Posterior cingulate gyrus (tissue), 11 donors: ENCODE measurements at regions not wholly inside any gene's neighbourhood (a gene's known extent, or its start where the extent isn't known, plus 50 kb on each side); places are given as distances from the start of the nearest gene placed in this dataset.

Experiments
- DNase-seq, 10 donors: peaks; one replicate each; pipeline versions ENCODE4 v3.0.0 to v3.0.0-alpha.2; 2020 to 2021; ENCODE audit warnings: mixed read lengths in 3 of 10
- intact Hi-C: fragments of 100-400 bp; cut with DNase I; formaldehyde crosslinking; loops from one replicate; pipeline ENCODE4 v1.15.1; 2023

GRCh38 chr11:42138454-42138853, 679.0 kb upstream of the LRRC4C start:
- DNase-seq = no peak

GRCh38 chr11:42145311-42145710, 685.9 kb upstream of the LRRC4C start:
- intact Hi-C loops = no loop called here
- no peak for DNase-seq

More at GRCh38 chr11:42138454-42138853, 679.0 kb upstream of the LRRC4C start:
- intact Hi-C loops = no loop called here

GRCh38 chr11:42161886-42162285, 702.4 kb upstream of the LRRC4C start:
- no peak for DNase-seq
- intact Hi-C loops = no loop called here

GRCh38 chr11:42169191-42169590, 709.7 kb upstream of the LRRC4C start:
- DNase-seq = no peak
- intact Hi-C loops = no loop called here

- DNase-seq = no peak
- intact Hi-C loops = no loop called here
These were observed 711.1 kb upstream of the LRRC4C start for GRCh38 chr11:42170601-42171000.

GRCh38 chr11:42171046-42171445, 711.6 kb upstream of the LRRC4C start:
- DNase-seq = no peak
- intact Hi-C loops = no loop called here

- no peak for DNase-seq
- intact Hi-C loops = no loop called here
These were observed 713.0 kb upstream of the LRRC4C start for GRCh38 chr11:42172441-42172840.

GRCh38 chr11:42175203-42175602, 715.8 kb upstream of the LRRC4C start:
- intact Hi-C loops = no loop called here

GRCh38 chr11:42179216-42179615, 719.8 kb upstream of the LRRC4C start:
- intact Hi-C loops = no loop called here
- DNase-seq = no peak

More at GRCh38 chr11:42175203-42175602, 715.8 kb upstream of the LRRC4C start:
- DNase-seq = no peak

- no peak for DNase-seq
- intact Hi-C loops = no loop called here
These were observed 736.0 kb upstream of the LRRC4C start for GRCh38 chr11:42195289-42196013.

- intact Hi-C loops = no loop called here
- no peak for DNase-seq
These were observed 740.9 kb upstream of the LRRC4C start for GRCh38 chr11:42200311-42200710.

- intact Hi-C loops = no loop called here
- DNase-seq = no peak
These were observed 742.2 kb upstream of the LRRC4C start for GRCh38 chr11:42201603-42202148.

- intact Hi-C loops = no loop called here
- no peak for DNase-seq
These were observed 746.1 kb upstream of the LRRC4C start for GRCh38 chr11:42205518-42205917.

GRCh38 chr11:42225664-42226063, 766.2 kb upstream of the LRRC4C start:
- no peak for DNase-seq
- intact Hi-C loops = no loop called here

- intact Hi-C loops = no loop called here
- DNase-seq = no peak
These were observed 773.2 kb upstream of the LRRC4C start for GRCh38 chr11:42232673-42233072.

GRCh38 chr11:42234451-42234951, 775.0 kb upstream of the LRRC4C start:
- no peak for DNase-seq
- intact Hi-C loops = no loop called here

- intact Hi-C loops = no loop called here
- DNase-seq = no peak
These were observed 778.3 kb upstream of the LRRC4C start for GRCh38 chr11:42237701-42238235.

GRCh38 chr11:42239188-42239587, 779.7 kb upstream of the LRRC4C start:
- DNase-seq = no peak
- intact Hi-C loops = no loop called here

GRCh38 chr11:42243385-42243784, 783.9 kb upstream of the LRRC4C start:
- no peak for DNase-seq
- intact Hi-C loops = no loop called here

GRCh38 chr11:42244376-42244775, 784.9 kb upstream of the LRRC4C start:
- intact Hi-C loops = no loop called here
- no peak for DNase-seq

GRCh38 chr11:42249401-42249800, 789.9 kb upstream of the LRRC4C start:
- intact Hi-C loops = no loop called here
- DNase-seq = no peak

GRCh38 chr11:42249956-42250355, 790.5 kb upstream of the LRRC4C start:
- intact Hi-C loops = no loop called here
- no peak for DNase-seq
